ENCODE measurements at regions not wholly inside any gene's neighbourhood (a gene's known extent, or its start where the extent isn't known, plus 50 kb on each side); places are given as distances from the start of the nearest gene placed in this dataset.

- TF ChIP-seq CTCF (IDR thresholded peaks at IDR 0.05; ENCODE audit: insufficient read depth, low read depth, low read length) (no peak), EZH2 (IDR thresholded peaks at IDR 0.05; ENCODE audit: insufficient read depth, low read length) (no peak)
These were observed 146.7 kb upstream of the IGF1R start for GRCh38 chr15:98501632-98502031.
